ENCODE measurements at regions not wholly inside any gene's neighbourhood (a gene's known extent, or its start where the extent isn't known, plus 50 kb on each side); places are given as distances from the start of the nearest gene placed in this dataset.

- WGBS, 2 experiments (ENCODE audit: extremely low coverage in 1 of 2, insufficient coverage in 1 of 2, insufficient read length in 1 of 2, insufficient replicate concordance in 2 of 2, low coverage in 1 of 2, low lambda C conversion rate in 2 of 2, missing lambda C conversion rate in 1 of 2): 78% methylated on average over 7 of the region's 7 CpGs; no CpG with 5 or more reads in 1 of the 2 experiments
- CTCF ChIA-PET (ENCODE audit: partially characterized antibody): no interaction called here
These were observed 746.9 kb upstream of the ADGRL2 start for GRCh38 chr1:81053826-81054225.

More at GRCh38 chr1:81053826-81054225, 746.9 kb upstream of the ADGRL2 start:
- H2BK15ac ChIP-seq (ENCODE audit: low read length): no peak overlapping the region
- no peak overlapping the region for H4K91ac ChIP-seq (replicated peaks; ENCODE audit: insufficient read length, low read length)
- no peak overlapping the region for H3K9ac ChIP-seq (replicated peaks in 1 of 4; ENCODE audit: extremely low read depth in 1 of 4, low read depth in 3 of 4, low read length in 3 of 4)
- H2AFZ ChIP-seq (ENCODE audit: low read length): no peak overlapping the region
- no peak overlapping the region for H3K14ac ChIP-seq (ENCODE audit: insufficient read length)
- H4K20me1 ChIP-seq (replicated peaks in 1 of 2; ENCODE audit: control insufficient read depth in 1 of 2, insufficient read depth in 2 of 2, low read length in 2 of 2): no peaks in the 10 kb centered on the region
- no peaks in the 10 kb centered on the region for H3K27me3 ChIP-seq (replicated peaks in 1 of 4; ENCODE audit: control insufficient read depth in 3 of 4, extremely low read depth in 1 of 4, insufficient read depth in 3 of 4, low read length in 3 of 4)
- H3K36me3 ChIP-seq (ENCODE audit: control insufficient read depth in 2 of 4, insufficient read depth in 4 of 4, low read length in 3 of 4): no peaks in the 10 kb centered on the region
- peaks cover under 1% of the 10 kb centered on the region; the same call in 1 of the 2 replicates for H3K23me2 ChIP-seq (ENCODE audit: low read depth, low read length)
- no peak overlapping the region for H3K4ac ChIP-seq (replicated peaks; ENCODE audit: insufficient read length, low read depth, low read length)
- no peak overlapping the region for H3K4me3 ChIP-seq (ENCODE audit: extremely low read depth in 1 of 4, insufficient read depth in 2 of 4, low read depth in 3 of 4, low read length in 4 of 4)
- no peak overlapping the region for H3K4me2 ChIP-seq (ENCODE audit: insufficient read depth in 1 of 2, low read depth in 2 of 2, low read length in 2 of 2)
- H3K27ac ChIP-seq (ENCODE audit: low read depth, low read length): no peak overlapping the region
- no peak overlapping the region for H3K23ac ChIP-seq (ENCODE audit: insufficient read length)
- H2BK20ac ChIP-seq (ENCODE audit: low read length): no peak overlapping the region
- H2BK12ac ChIP-seq (ENCODE audit: low read depth, low read length): no peak overlapping the region
- no peaks in the 10 kb centered on the region for H3K79me1 ChIP-seq (ENCODE audit: low read depth, low read length)
- no peaks in the 10 kb centered on the region for H3K4me1 ChIP-seq (replicated peaks in 1 of 4; ENCODE audit: control insufficient read depth in 3 of 4, insufficient read depth in 4 of 4, low read length in 3 of 4)
- no peak for FAIRE-seq
- H2BK5ac ChIP-seq (ENCODE audit: low read depth, low read length): no peak overlapping the region
- H2AK5ac ChIP-seq (ENCODE audit: low read depth, low read length): no peak overlapping the region
- POLR2A ChIA-PET (ENCODE audit: partially characterized antibody): no interaction called here
- no peak overlapping the region for H4K5ac ChIP-seq (ENCODE audit: insufficient read length, low read depth, low read length)
- H3K9me3 ChIP-seq (ENCODE audit: insufficient read depth in 2 of 2, low read depth in 1 of 2, low read length in 1 of 2): no peaks in the 10 kb centered on the region
- H4K8ac ChIP-seq (ENCODE audit: extremely low read depth, insufficient read depth, low read length): no peak overlapping the region
- TF ChIP-seq ATF2 (IDR thresholded peaks at IDR 0.05; ENCODE audit: low read length): no peak
- TF ChIP-seq RXRA (IDR thresholded peaks at IDR 0.05; ENCODE audit: insufficient read depth, low read depth, low read length): no peak
- TF ChIP-seq SRF (IDR thresholded peaks at IDR 0.05; ENCODE audit: low read depth, low read length): no peak
- TF ChIP-seq RAD21 (IDR thresholded peaks at IDR 0.05 in 1 of 2, conservative IDR thresholded peaks at IDR 0.05 in 1 of 2; ENCODE audit: low read depth in 2 of 2, low read length in 2 of 2): no peak
- TF ChIP-seq KDM1A (IDR thresholded peaks at IDR 0.05; ENCODE audit: borderline replicate concordance, low read length): no peak
- no peak for TF ChIP-seq ZNF274 (IDR thresholded peaks at IDR 0.05; ENCODE audit: borderline replicate concordance, extremely low read depth, low read length)
- no peak for TF ChIP-seq CREB1 (IDR thresholded peaks at IDR 0.05)
- TF ChIP-seq MAFK (IDR thresholded peaks at IDR 0.05; ENCODE audit: low read depth, low read length): no peak
- TF ChIP-seq TEAD4 (IDR thresholded peaks at IDR 0.05; ENCODE audit: low read depth, low read length): no peak
- no peak for TF ChIP-seq SUZ12 (IDR thresholded peaks at IDR 0.05; ENCODE audit: low read length)
- no peak for TF ChIP-seq SP4 (IDR thresholded peaks at IDR 0.05; ENCODE audit: low read length)
- no peak for TF ChIP-seq SIX5 (IDR thresholded peaks at IDR 0.05; ENCODE audit: low read depth, low read length)
- TF ChIP-seq EGR1 (IDR thresholded peaks at IDR 0.05; ENCODE audit: borderline replicate concordance, low read depth, low read length): no peak
- no peak overlapping the region for H2BK120ac ChIP-seq (replicated peaks; ENCODE audit: low read depth, low read length)
- no peaks in the 10 kb centered on the region for H3K79me2 ChIP-seq (ENCODE audit: control insufficient read depth in 1 of 2, insufficient read depth in 2 of 2, low read length in 2 of 2)
- no peak overlapping the region for H3K18ac ChIP-seq (ENCODE audit: extremely low read depth, low read length)
- DNase-seq (ENCODE audit: low read depth in 1 of 2, low spot score in 2 of 2): no peak
- no peak overlapping the region for H3K56ac ChIP-seq (replicated peaks; ENCODE audit: insufficient read length, low read depth, low read length)

Data from H1 (cell line).